HepG2 (cell line): ENCODE measurements at regions not wholly inside any gene's neighbourhood (a gene's known extent, or its start where the extent isn't known, plus 50 kb on each side); places are given as distances from the start of the nearest gene placed in this dataset.

Experiments used
- ATAC-seq: fragments of 200-7000 bp; cut with Tn5 transposase; 3 replicates; pipeline ENCODE4 v1.9.1; 2020; ENCODE audit warnings: mild to moderate bottlenecking, moderate library complexity
- BruUV-seq: library from RNA; stranded (reverse); fragments of 400-500 nt; replicated peaks from 2 replicates; lab custom pipeline; 2021; lab: Mats Ljungman, UMichigan
- CTCF ChIA-PET: fragments of 300-600 bp; formaldehyde crosslinking; extraction: SDS; loops from one replicate; lab custom pipeline; 2021; ENCODE audit warnings: low total read pairs, inconsistent platforms, low intra/inter-chr PET ratio; lab: Yijun Ruan, JAX
- POLR2A ChIA-PET: fragments of 350-600 bp; sonication (Branson Sonifier 250); formaldehyde crosslinking; loops from one replicate; lab custom pipeline; 2020; ENCODE audit warnings: antibody characterized with exemption, inconsistent platforms; lab: Yijun Ruan, JAX
- DNase-seq: peaks from one replicate; pipeline ENCODE4 v3.0.0-alpha.2; 2015; ENCODE audit warnings: low spot score
- FAIRE-seq: peaks from 3 replicates; lab custom pipeline; 2011; peaks lifted over from hg19 to GRCh38; lab: Jason Lieb, UNC
- H2AFZ ChIP-seq: one replicate; pipeline ENCODE4 v1.6.1; 2011; ENCODE audit warnings: low read length, inconsistent platforms
- H3K27ac ChIP-seq: fragments of 300-600 bp; 3 replicates; pipeline ENCODE4 v1.8.0; 2011; ENCODE audit warnings: mixed run types, mild to moderate bottlenecking, mixed read lengths, low read length, inconsistent platforms; ENCODE audit not compliant: insufficient read depth; ENCODE audit errors: extremely low read length
- H3K27me3 ChIP-seq, 2 experiments: fragments of 200-600 bp in 1 of 2; 2 replicates in 1 of 2; 3 replicates in 1 of 2; pipeline versions ENCODE4 v1.6.0 to v1.8.0; 2011; ENCODE audit warnings: low read length in 2 of 2, mild to moderate bottlenecking in 2 of 2, moderate library complexity in 2 of 2, inconsistent platforms in 1 of 2; ENCODE audit not compliant: insufficient read depth in 2 of 2, control insufficient read depth in 1 of 2
- H3K36me3 ChIP-seq, 2 experiments: fragments of 200-600 bp in 1 of 2; replicated peaks in 1 of 2; 2 replicates in 1 of 2; 3 replicates in 1 of 2; pipeline versions ENCODE4 v1.5.1 to v1.8.0; 2011; ENCODE audit warnings: low read length in 2 of 2, inconsistent platforms in 1 of 2; ENCODE audit not compliant: insufficient read depth in 2 of 2, control insufficient read depth in 1 of 2
- H3K4me1 ChIP-seq: 2 replicates; pipeline ENCODE4 v1.5.1; 2012; ENCODE audit warnings: low read length, inconsistent platforms; ENCODE audit not compliant: insufficient read depth
- H3K4me2 ChIP-seq: 2 replicates; pipeline ENCODE4 v1.6.0; 2011; ENCODE audit warnings: low read depth, low read length, inconsistent platforms
- H3K4me3 ChIP-seq, 3 experiments: fragments of 200-600 bp in 1 of 3; sonication (generic), shearing (Covaris generic) in 1 of 3; replicated peaks in 1 of 3; 2 replicates each; pipeline ENCODE4 v1.5.1; 2011 to 2016; ENCODE audit warnings: low read length in 3 of 3, inconsistent platforms in 2 of 3, low read depth in 2 of 3, mild to moderate bottlenecking in 2 of 3, control low read depth in 1 of 3, mixed read lengths in 1 of 3; ENCODE audit not compliant: insufficient read depth in 1 of 3
- H3K79me2 ChIP-seq: one replicate; pipeline ENCODE4 v1.6.1; 2011; ENCODE audit warnings: low read length, inconsistent platforms; ENCODE audit not compliant: insufficient read depth
- H3K9ac ChIP-seq: 2 replicates; pipeline ENCODE4 v1.6.0; 2011; ENCODE audit warnings: mild to moderate bottlenecking, low read depth, low read length, inconsistent platforms; ENCODE audit not compliant: insufficient read depth
- H3K9me3 ChIP-seq: 2 replicates; pipeline ENCODE4 v1.5.1; 2012; ENCODE audit warnings: mild to moderate bottlenecking, low read length
- H4K20me1 ChIP-seq: 2 replicates; pipeline ENCODE4 v1.6.0; 2011; ENCODE audit warnings: inconsistent platforms, mild to moderate bottlenecking, low read length, moderate library complexity; ENCODE audit not compliant: insufficient read depth
- HES4 ChIP-seq: sonication (generic); formaldehyde crosslinking; IDR thresholded peaks from 2 replicates; pipeline ENCODE4 v1.9.0; 2021; ENCODE audit warnings: mild to moderate bottlenecking, missing genetic modification reagents, borderline replicate concordance
- HNF4G ChIP-seq, 2 experiments: sonication (generic) in 1 of 2; formaldehyde crosslinking in 1 of 2; IDR thresholded peaks; 2 replicates each; pipeline versions ENCODE4 v1.4.0 to v1.6.1; 2011 to 2020; ENCODE audit warnings: borderline replicate concordance in 2 of 2, low read depth in 2 of 2, mild to moderate bottlenecking in 2 of 2, low read length in 1 of 2, missing genetic modification reagents in 1 of 2, moderate library complexity in 1 of 2
- IRX3 ChIP-seq: sonication (generic); formaldehyde crosslinking; IDR thresholded peaks from 2 replicates; pipeline ENCODE4 v1.8.1; 2023; ENCODE audit warnings: mild to moderate bottlenecking, low read depth, missing genetic modification reagents, borderline replicate concordance
- MIER2 ChIP-seq: IDR thresholded peaks from 2 replicates; pipeline ENCODE4 v1.6.1; 2016; ENCODE audit warnings: missing biosample characterization, missing genetic modification reagents
- MTF1 ChIP-seq: sonication (generic); formaldehyde crosslinking; IDR thresholded peaks from 2 replicates; pipeline ENCODE4 v1.5.0; 2020; ENCODE audit warnings: missing genetic modification reagents
- TBX3 ChIP-seq: fragments of 450-650 bp; IDR thresholded peaks from 2 replicates; pipeline ENCODE4 v1.6.1; 2017; ENCODE audit warnings: antibody characterized with exemption, mild to moderate bottlenecking, inconsistent platforms, borderline replicate concordance
- TIGD3 ChIP-seq: sonication (generic); formaldehyde crosslinking; IDR thresholded peaks from 2 replicates; pipeline ENCODE4 v1.5.1; 2020; ENCODE audit warnings: mild to moderate bottlenecking, missing genetic modification reagents, borderline replicate concordance
- TOPORS ChIP-seq: sonication (generic); formaldehyde crosslinking; IDR thresholded peaks from 2 replicates; pipeline ENCODE4 v1.8.0; 2023; ENCODE audit warnings: mild to moderate bottlenecking, missing genetic modification reagents
- TSC22D2 ChIP-seq: sonication (generic); formaldehyde crosslinking; IDR thresholded peaks from 2 replicates; pipeline ENCODE4 v1.5.1; 2020; ENCODE audit warnings: missing genetic modification reagents, mild to moderate bottlenecking, borderline replicate concordance
- ZEB1 ChIP-seq: IDR thresholded peaks from 2 replicates; pipeline ENCODE4 v1.6.1; 2012; ENCODE audit warnings: mild to moderate bottlenecking, low read depth, inconsistent platforms; ENCODE audit not compliant: insufficient replicate concordance
- ZNF232 ChIP-seq: sonication (generic); formaldehyde crosslinking; IDR thresholded peaks from 2 replicates; pipeline ENCODE4 v1.4.0; 2020; ENCODE audit warnings: missing genetic modification reagents, borderline replicate concordance
- ZNF512 ChIP-seq: sonication (generic); formaldehyde crosslinking; IDR thresholded peaks from 2 replicates; pipeline ENCODE4 v1.4.0; 2020; ENCODE audit warnings: mild to moderate bottlenecking, missing genetic modification reagents
- ZNF569 ChIP-seq: sonication (generic); formaldehyde crosslinking; IDR thresholded peaks from 2 replicates; pipeline ENCODE4 v1.5.0; 2020; ENCODE audit warnings: mild to moderate bottlenecking, missing genetic modification reagents, moderate library complexity, borderline replicate concordance
- ZNF746 ChIP-seq: sonication (generic); formaldehyde crosslinking; IDR thresholded peaks from 2 replicates; pipeline ENCODE4 v1.8.0; 2022; ENCODE audit warnings: mild to moderate bottlenecking, missing genetic modification reagents
- ZNF747 ChIP-seq: sonication (generic); formaldehyde crosslinking; IDR thresholded peaks from 2 replicates; pipeline ENCODE4 v1.8.1; 2023; ENCODE audit warnings: missing genetic modification reagents, mild to moderate bottlenecking, borderline replicate concordance
- ZNF839 ChIP-seq: sonication (generic); formaldehyde crosslinking; IDR thresholded peaks from 2 replicates; pipeline ENCODE4 v1.4.0; 2020; ENCODE audit warnings: missing genetic modification reagents, mild to moderate bottlenecking, borderline replicate concordance
- in situ Hi-C: cut with HindIII; loops from 2 replicates; pipeline ENCODE4 v1.10.0; 2017; ENCODE audit warnings: low pct_unique_long_range_greater_than_20kb; ENCODE audit not compliant: extremely low pct_ligation_motif_present
- intact Hi-C: fragments of 100-400 bp; cut with micrococcal nuclease; formaldehyde crosslinking; loops from one replicate; pipeline ENCODE4 v1.10.0; 2022; ENCODE audit not compliant: unreplicated experiment
- TF ChIP-seq, protein P1 (sequence below): sonication (generic); formaldehyde crosslinking; IDR thresholded peaks from 2 replicates; pipeline ENCODE4 v1.8.1; 2022; ENCODE audit warnings: mild to moderate bottlenecking, missing genetic modification reagents
- TF ChIP-seq, protein P2 (sequence below): sonication (generic); formaldehyde crosslinking; IDR thresholded peaks from 2 replicates; pipeline ENCODE4 v1.4.0; 2020; ENCODE audit warnings: mild to moderate bottlenecking, missing genetic modification reagents

GRCh38 chr7:26600411-26600810 is 264.0 kb downstream of the SKAP2 start (continued):
- TF ChIP-seq ZNF232 (CRISPR knock-in tag) (no peak), ZNF839 (CRISPR knock-in tag) (no peak), ZEB1 (no peak), TIGD3 (CRISPR knock-in tag) (no peak), ZNF746 (CRISPR knock-in tag) (no peak)
- TF ChIP-seq, protein P1, sequence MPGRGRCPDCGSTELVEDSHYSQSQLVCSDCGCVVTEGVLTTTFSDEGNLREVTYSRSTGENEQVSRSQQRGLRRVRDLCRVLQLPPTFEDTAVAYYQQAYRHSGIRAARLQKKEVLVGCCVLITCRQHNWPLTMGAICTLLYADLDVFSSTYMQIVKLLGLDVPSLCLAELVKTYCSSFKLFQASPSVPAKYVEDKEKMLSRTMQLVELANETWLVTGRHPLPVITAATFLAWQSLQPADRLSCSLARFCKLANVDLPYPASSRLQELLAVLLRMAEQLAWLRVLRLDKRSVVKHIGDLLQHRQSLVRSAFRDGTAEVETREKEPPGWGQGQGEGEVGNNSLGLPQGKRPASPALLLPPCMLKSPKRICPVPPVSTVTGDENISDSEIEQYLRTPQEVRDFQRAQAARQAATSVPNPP (CRISPR knock-in tag): no peak
- TF ChIP-seq, protein P2, sequence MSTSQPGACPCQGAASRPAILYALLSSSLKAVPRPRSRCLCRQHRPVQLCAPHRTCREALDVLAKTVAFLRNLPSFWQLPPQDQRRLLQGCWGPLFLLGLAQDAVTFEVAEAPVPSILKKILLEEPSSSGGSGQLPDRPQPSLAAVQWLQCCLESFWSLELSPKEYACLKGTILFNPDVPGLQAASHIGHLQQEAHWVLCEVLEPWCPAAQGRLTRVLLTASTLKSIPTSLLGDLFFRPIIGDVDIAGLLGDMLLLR: no peak

DNA sequence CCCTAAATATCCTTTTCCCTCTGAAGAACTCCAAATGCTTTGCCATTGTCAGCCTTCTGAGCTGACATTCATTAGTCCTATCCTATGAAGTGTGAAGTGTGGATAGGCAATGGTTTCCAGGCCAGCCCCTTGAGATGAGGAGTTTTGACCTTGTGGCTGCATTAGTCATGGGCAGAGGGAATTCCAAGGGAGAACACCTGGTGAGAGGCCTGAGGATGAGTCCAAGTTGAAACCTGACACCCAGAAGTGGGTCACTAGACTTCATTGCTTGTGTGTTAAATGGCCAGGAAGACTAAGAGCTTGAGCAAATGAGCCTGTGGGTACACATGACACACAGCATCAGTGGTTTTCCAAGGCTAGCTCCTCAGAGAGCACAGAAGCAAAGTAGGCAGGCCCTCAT is 260.8 kb downstream of the SKAP2 start:
- Histone ChIP-seq H3K4me3 (no peak overlapping the region), H3K27ac (no peak overlapping the region), H2AFZ (no peak overlapping the region), H3K27me3 (peaks cover 0 to 12% of the 10 kb centered on the region in 2 experiments; a peak in 2 of 5 replicates), H3K4me2 (no peak overlapping the region), H3K9ac (no peak overlapping the region), H3K36me3 (no peaks in the 10 kb centered on the region), H4K20me1 (no peaks in the 10 kb centered on the region), H3K79me2 (no peaks in the 10 kb centered on the region), H3K9me3 (no peaks in the 10 kb centered on the region), H3K4me1 (no peaks in the 10 kb centered on the region)
- POLR2A ChIA-PET: no interaction called here
- DNase-seq (no peak), ATAC-seq (no peak), FAIRE-seq (no peak)
- BruUV-seq: no TSS peak
- intact Hi-C loops (no loop called here), in situ Hi-C loops (no loop called here)
- CTCF ChIA-PET: no interaction called here
- TF ChIP-seq HES4 (CRISPR knock-in tag) (no peak), ZNF512 (CRISPR knock-in tag) (no peak), MTF1 (CRISPR knock-in tag) (no peak), TOPORS (no peak), TBX3 (no peak), ZNF747 (no peak), ZNF569 (CRISPR knock-in tag) (no peak), MIER2 (CRISPR knock-in tag) (no peak), IRX3 (CRISPR knock-in tag) (no peak), HNF4G (IDR thresholded peaks at IDR 0.05; ENCODE audit: borderline replicate concordance, low read depth, low read length) (no peak), HNF4G (CRISPR knock-in tag; IDR thresholded peaks at IDR 0.05; ENCODE audit: borderline replicate concordance, low read depth) (no peak), TSC22D2 (no peak)
